GM19395 (cell line): ENCODE measurements at regions not wholly inside any gene's neighbourhood (a gene's known extent, or its start where the extent isn't known, plus 50 kb on each side); places are given as distances from the start of the nearest gene placed in this dataset.
"Not testable (repeated sequence)": the region's sequence is repeated elsewhere in the genome, so short reads cannot be mapped to it uniquely, and the experiment has no call there.

ENCODE experiments used
- ATAC-seq: cut with Tn5 transposase; IDR thresholded peaks from one replicate; pipeline ENCODE4 v1.9.1; 2021; ENCODE audit warnings: mild to moderate bottlenecking, moderate library complexity; ENCODE audit not compliant: unreplicated experiment

GRCh38 chr4:57729775-57730570, 619.8 kb upstream of the IGFBP7 start:
- not testable (repeated sequence) for ATAC-seq

- ATAC-seq: no peak
These were observed 616.0 kb upstream of the IGFBP7 start for GRCh38 chr4:57726154-57726553.

DNA sequence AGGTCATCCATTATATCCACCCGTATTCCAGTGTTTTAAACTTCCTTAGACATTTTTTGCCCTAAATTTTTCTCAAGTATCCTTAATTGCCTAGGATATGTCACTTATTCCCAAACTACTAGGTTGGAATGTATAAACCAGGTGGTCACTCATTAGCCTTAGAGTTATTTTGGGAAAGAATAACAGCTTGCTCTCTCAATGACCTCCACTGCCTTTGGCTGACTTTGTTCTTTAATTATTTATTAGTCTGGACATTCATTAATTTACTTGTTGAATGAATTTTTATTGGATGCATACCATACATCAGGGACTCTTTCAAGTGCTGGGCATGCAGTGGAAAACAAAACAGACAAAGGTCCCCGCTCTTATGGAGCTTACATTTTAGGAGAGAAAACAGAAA, 609.3 kb upstream of the IGFBP7 start:
- no peak for ATAC-seq

DNA sequence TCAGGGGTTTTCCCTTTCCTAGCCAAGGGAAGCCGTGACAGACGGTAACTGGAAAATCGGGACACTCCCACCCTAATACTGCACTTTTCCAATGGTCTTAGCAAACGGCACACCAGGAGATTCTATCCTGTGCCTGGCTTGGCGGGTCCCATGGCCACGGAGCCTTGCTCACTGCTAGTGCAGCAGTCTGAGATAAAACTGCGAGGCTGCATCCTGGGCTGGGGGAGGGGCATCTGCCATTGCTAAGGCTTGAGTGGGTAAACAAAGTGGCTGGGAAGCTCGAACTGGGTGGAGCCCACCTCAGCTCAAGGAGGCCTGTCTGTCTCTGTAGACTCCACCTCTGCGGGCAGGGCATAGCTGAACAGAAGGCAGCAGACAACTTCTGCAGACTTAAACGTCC, 604.1 kb upstream of the IGFBP7 start:
- not testable (repeated sequence) for ATAC-seq

GRCh38 chr4:57710053-57710452, 599.9 kb upstream of the IGFBP7 start:
- no peak for ATAC-seq

DNA sequence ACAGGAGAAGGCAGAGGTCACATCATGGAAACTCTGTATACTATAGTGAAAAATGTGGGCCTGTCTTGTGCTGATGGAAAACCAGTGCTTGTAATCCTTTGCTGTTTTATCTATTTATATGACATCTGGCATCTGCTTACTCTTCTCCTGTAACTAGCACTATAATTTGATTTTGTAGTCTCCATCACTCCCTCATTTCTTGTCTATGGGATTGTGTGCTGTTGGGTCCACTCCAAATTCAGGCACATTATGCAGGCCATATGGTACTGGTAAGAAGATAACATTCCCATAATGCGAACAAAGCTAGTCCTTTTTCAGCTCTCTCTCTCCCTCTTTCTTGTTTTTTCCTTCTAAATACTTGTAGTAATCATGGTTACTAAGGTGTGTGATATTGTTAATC, 581.2 kb upstream of the IGFBP7 start:
- ATAC-seq: no peak

- no peak for ATAC-seq
These were observed 579.6 kb upstream of the IGFBP7 start for GRCh38 chr4:57689693-57690205.

GRCh38 chr4:57682275-57682674, 572.1 kb upstream of the IGFBP7 start:
- no peak for ATAC-seq

DNA sequence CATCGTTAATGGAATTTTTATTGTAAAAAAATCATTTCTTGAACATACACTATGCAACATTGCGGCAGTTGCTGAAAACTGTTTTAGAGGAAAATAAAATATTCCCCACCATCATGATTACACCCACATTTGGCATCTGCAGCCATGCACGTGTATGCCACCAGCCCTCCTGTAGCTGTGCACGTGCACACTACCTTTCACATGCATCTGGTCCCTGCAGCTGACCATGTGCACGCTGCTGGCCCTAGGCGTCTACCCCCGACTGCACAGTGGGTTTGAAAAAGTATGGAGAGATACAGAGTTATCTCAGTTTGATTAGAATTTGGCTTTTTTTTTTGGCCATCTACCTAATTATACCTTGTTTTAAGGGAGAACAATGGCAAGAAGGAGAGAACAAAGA, 569.8 kb upstream of the IGFBP7 start:
- ATAC-seq: no peak

DNA sequence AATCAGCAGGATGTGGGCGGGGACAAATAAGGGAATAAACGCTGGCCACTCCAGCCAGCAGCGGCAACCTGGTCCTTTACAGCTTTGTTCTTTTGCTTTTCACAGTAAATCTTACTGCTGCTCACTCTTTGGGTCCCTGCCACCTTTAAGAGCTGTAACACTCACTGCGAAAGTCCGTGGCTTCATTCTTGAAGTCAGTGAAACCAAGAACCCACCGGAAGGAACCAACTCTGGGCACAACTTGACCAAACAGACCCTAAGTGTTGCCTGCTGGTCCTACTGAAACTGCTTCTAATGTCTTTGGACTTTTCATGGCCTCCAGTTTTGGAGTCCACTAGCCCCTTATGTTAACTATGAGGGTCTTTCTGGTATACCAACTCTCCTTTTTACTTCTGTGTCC, 566.2 kb upstream of the IGFBP7 start:
- ATAC-seq: no peak

GRCh38 chr4:57672846-57673433, 562.8 kb upstream of the IGFBP7 start:
- ATAC-seq: no peak

GRCh38 chr4:57668621-57669020, 558.4 kb upstream of the IGFBP7 start:
- ATAC-seq: no peak

GRCh38 chr4:57665806-57666205, 555.6 kb upstream of the IGFBP7 start:
- no peak for ATAC-seq

- no peak for ATAC-seq
These were observed 551.4 kb upstream of the IGFBP7 start for GRCh38 chr4:57661517-57662090.

DNA sequence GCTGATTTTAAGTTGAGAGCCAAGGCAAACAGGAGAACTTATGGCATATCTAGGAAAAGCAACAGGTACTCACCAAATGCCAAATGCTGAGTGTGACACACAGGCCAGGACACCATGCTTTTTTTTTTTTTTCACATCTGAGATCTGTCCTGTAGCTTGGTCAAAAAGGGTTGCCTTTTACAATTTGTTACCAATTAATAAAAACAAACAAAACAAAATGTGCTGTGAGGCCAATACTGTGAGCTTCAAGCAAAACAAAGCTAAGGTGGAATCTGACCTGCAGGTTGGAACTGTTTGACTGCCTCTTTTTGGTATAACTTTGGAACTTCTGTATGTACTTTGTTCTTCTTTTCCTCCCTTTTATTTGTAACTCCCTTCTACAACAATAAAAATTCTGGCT, 548.5 kb upstream of the IGFBP7 start:
- ATAC-seq: no peak

DNA sequence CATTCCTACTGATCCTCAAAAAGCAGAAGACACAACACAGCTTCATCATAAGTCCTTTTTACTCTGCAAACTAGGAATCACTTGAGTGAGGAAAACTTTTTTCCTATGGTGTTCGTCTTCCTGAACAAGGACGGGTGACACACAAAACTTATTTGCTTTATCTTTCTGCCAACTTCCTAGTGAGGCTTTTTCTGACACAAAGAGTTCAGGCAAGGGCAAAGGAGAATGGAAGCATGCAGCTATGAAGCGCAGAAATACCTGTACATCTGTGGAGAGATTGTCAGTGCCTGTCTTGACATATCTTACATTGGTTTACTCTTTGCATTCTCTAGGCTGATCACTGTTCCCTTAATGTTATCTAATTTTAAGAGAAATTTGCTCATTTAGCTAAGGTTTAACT, 548.0 kb upstream of the IGFBP7 start:
- ATAC-seq: no peak

GRCh38 chr4:57655342-57655741, 545.2 kb upstream of the IGFBP7 start:
- ATAC-seq: no peak

DNA sequence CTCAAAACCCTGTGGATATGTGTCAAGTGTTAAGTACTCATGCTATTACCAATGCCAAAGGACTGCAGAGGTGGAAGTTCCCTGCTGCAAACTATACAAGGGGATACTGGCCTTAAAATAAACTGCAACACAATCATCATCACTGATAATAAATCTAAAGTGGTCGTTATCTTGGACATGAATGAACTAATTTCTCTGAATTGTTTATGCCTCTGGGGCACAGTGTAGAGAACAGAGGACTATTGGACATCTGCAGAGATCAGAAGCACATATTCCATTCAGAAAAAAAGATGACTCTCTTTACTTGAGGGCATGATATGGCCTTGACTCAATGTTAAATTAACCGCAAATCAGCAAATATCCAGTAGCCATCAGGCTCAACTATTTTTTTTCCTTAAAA, 542.6 kb upstream of the IGFBP7 start:
- no peak for ATAC-seq

GRCh38 chr4:57640391-57641100, 530.4 kb upstream of the IGFBP7 start:
- no peak for ATAC-seq

DNA sequence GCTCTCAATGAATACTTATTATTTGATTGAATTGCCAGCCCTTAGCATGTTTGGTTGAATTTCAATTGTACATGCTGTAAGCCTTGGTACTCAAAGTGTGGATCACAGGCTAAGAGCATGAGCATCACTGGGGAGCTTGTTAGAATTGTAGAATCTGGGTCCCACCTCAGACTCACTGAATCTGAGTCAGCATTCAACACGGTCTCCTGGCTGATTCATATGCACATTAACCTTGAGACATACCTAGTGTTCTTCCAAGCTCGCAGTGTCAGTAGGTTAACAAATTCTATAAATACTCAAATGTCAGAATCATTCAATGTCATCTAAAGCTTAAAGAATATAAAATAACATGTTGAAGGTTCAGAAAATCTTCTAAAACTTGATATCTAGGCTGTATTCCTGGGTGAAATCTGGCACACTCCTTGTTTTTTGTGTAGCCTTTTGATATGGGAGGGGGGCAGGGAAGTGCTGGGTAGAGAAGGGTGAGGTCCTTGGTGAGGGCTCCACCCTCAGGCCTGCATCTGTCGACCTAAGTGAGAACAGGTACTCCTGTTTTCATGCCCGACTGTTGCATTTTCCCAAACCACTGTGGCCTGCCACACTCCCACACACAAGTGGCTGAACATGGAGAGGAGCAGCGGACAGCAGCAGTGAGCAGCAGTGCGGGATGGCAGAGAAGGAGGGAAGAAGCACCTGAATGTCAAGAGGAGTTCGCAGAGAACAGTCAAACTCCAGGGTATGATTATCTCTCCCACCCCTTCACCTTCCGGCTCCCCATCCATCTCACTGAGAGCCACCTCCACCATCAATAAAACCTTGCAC, 529.6 kb upstream of the IGFBP7 start:
- no peak for ATAC-seq

- no peak for ATAC-seq
These were observed 525.7 kb upstream of the IGFBP7 start for GRCh38 chr4:57635910-57636309.
